Mesodermal cell (in vitro differentiated cells): ENCODE measurements at regions not wholly inside any gene's neighbourhood (a gene's known extent, or its start where the extent isn't known, plus 50 kb on each side); places are given as distances from the start of the nearest gene placed in this dataset.

Experiments used
- H3K27ac ChIP-seq: 2 replicates; pipeline ENCODE4 v1.7.0; 2013; ENCODE audit warnings: mild to moderate bottlenecking, low read depth, low read length, moderate library complexity; ENCODE audit not compliant: severe bottlenecking
- H3K36me3 ChIP-seq: 2 replicates; pipeline ENCODE4 v1.7.1; 2013; ENCODE audit warnings: mild to moderate bottlenecking, low read length, moderate library complexity; ENCODE audit not compliant: control insufficient read depth, insufficient read depth
- H3K4me1 ChIP-seq: one replicate; pipeline ENCODE4 v1.7.1; 2013; ENCODE audit warnings: mild to moderate bottlenecking, low read length; ENCODE audit not compliant: insufficient read depth, control insufficient read depth, poor library complexity, severe bottlenecking
- H3K4me3 ChIP-seq: 2 replicates; pipeline ENCODE4 v1.7.0; 2013; ENCODE audit warnings: low read length, control low read depth, mild to moderate bottlenecking; ENCODE audit not compliant: insufficient read depth, poor library complexity, severe bottlenecking; ENCODE audit errors: extremely low read depth
- H3K9me3 ChIP-seq: 2 replicates; pipeline ENCODE4 v1.7.1; 2013; ENCODE audit warnings: mild to moderate bottlenecking, low read length, moderate library complexity; ENCODE audit not compliant: control insufficient read depth
- WGBS, 2 experiments: methylation state at CpG; one replicate each; pipeline ENCODE4 v1.1.5; 2013; ENCODE audit warnings: missing lambda C conversion rate in 2 of 2; ENCODE audit not compliant: insufficient coverage in 2 of 2; 5-methylcytosine and 5-hydroxymethylcytosine counted together

DNA sequence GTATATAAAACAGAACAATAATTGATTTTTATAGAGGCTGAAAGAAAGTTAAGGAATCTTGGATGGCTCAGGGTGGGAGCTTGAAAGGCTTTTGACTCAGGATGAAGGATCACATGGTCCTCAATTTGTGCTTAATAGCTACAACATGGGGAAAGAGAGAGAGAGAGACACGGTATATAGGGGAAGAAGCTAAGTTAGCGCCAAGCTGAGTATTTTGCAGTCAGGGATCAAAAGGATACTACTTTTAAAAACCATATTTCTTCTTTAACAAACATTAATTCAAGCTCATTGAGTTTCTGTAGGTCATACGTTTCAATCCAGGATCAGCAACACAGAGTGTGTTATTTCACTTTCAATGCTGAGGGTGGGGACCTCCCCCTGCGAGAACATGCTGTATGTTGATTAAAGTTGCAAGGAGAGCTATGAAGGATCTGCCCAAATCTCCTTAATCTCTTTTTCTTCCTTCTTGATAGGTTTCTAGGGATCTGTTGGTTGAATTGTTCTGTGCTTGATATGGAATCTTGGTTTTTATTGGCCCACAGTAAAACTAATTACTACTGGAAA, 133.1 kb upstream of the NUDT4 start:
- H3K4me3 ChIP-seq = no peak overlapping the region
- H3K27ac ChIP-seq = no peak overlapping the region

DNA sequence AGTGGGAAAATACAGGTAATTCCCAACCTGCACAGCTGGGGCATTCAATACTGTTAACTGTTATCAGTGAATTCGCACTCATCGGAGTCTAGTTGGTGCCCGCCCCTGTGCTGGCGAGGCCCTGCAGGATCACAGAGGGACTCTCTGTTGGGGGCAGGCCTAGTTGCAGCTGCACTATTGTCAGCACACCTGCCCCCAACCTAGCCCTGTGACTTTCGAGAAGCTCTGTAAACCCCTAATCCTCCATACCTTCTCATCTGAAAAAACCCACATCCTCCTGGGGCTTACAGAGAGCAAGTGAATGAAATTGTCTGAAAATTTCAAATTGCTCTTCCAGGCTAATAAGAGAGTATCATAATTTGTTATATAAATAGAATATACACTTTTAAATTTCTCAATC, 132.2 kb upstream of the NUDT4 start:
- Histone ChIP-seq H3K4me3 (no peak overlapping the region), H3K4me1 (no peaks in the 10 kb centered on the region), H3K9me3 (no peaks in the 10 kb centered on the region), H3K36me3 (no peaks in the 10 kb centered on the region), H3K27ac (no peak overlapping the region)
- 84 to 93% methylated on average over 3 of the region's 5 CpGs for WGBS, 2 experiments

More for the DNA sequence above, 133.1 kb upstream of the NUDT4 start:
- Histone ChIP-seq H3K36me3 (no peaks in the 10 kb centered on the region), H3K9me3 (no peaks in the 10 kb centered on the region), H3K4me1 (no peaks in the 10 kb centered on the region)
- 100% methylated on average over 2 of the region's 4 CpGs; no CpG with 5 or more reads in 1 of the 2 experiments for WGBS, 2 experiments

DNA sequence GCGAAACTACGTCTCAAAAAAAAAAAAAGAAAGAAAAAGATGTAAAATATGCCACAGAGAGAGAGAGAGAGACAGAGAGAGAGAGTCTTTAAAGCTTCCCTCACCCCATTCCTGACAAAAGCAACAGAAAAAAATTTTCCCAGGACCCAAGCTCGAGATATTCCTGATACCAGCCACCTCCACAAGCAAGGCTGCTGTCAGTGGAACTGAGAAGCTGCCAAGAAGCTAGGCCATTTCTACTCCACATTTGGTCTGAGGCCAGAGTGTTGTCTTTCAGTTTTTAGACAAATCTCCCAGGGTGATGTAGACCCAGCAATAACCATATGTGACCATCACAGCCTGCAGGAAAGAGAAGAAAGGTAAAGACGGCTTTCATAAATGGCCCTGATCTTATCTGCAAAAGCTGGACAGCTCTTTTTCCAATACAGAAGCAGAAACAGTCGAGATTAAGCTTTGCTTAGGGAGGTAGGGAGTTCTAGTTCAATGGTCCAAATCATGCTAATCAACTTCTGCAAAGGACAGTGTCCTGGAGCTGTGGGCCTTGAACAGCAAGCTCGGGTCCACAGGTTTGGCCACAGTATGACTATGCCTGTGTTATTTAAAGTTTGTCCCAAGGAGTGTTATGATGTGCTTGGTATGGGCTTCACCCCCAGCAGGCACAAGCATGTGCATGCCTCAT, 130.3 kb upstream of the NUDT4 start:
- no peak overlapping the region for H3K4me3 ChIP-seq
- H3K4me1 ChIP-seq = no peaks in the 10 kb centered on the region
- H3K9me3 ChIP-seq = no peaks in the 10 kb centered on the region
- no peaks in the 10 kb centered on the region for H3K36me3 ChIP-seq
- WGBS, 2 experiments = 91 to 100% methylated on average over 2 to 4 of the region's 6 CpGs
- no peak overlapping the region for H3K27ac ChIP-seq

DNA sequence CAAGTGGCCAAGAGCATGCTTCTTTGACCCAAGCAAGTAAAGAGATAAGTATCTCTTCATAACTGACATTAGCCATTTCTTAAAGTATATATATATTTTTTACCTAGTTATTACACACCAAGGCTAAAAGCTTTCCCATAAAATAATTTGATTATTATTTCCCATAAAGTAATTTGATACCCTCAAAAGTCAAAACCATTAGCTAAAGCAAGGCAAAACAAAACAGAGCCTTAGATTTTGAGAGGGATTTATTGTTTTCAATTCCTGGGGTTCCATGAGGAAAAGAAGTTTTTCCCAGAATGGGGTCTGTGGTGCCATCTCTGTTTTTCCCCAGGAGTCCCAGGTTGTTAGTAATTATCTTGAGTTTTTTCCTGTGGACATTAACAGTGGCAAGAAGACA, 125.5 kb upstream of the NUDT4 start:
- Histone ChIP-seq H3K4me3 (no peak overlapping the region), H3K4me1 (peaks cover 5% of the 10 kb centered on the region), H3K9me3 (peaks cover 15% of the 10 kb centered on the region), H3K36me3 (no peaks in the 10 kb centered on the region), H3K27ac (no peak overlapping the region)

DNA sequence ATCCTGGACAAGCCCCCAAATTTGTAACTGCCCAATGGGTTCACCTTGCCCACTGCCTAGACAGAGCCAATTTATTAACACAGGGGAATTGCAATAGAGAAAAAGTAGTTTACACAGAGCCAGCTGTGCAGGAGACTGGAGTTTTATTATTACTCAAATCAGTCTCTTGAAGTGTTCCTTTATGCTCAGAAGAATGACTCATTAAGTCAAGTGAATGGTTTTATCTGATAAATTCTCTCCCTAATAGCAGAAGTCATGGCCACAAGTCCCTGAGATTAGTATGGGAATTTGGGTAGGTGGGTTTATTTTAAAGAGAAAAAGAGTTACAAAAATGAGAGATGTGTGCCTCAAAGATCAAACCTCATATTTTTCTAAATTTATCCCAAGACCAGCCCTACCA, 122.8 kb upstream of the NUDT4 start:
- no peak overlapping the region for H3K27ac ChIP-seq
- H3K4me3 ChIP-seq = no peak overlapping the region

DNA sequence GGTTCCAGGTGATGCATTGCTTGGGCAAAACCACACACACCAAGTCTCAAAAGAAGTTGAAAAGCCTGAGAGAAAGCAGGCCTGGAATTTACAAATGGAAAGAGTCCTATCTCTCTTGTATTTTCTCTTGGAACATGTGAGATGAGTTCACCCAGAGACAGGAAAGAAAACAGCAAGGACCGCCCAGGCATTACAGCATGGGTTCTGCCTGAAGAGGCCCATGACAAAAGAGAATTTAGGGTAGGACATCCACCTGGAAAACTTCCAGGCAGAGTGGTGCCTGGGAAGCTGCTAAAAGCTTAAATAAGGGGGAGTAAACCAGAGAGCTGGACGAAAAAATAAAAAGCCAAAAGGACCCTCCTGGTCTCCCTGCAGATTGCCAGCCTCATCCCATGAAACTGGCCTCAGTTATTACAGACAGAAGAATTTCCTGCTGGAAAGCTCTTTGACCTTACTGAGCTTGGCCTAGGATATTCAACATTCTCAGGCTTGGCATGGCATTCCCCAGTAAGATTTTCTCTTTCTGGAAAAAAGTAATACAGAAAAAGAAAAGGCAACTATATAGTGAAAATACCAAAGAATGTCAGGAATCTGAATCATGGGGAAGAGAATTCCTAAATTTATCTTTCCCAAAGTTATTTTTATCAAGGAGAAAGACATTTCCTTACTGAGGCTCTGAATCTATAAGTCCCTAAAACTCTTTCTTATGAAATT, 121.3 kb upstream of the NUDT4 start:
- WGBS, 2 experiments = 81 to 100% methylated on average over 1 to 2 of the region's 2 CpGs
- H3K4me3 ChIP-seq = no peak overlapping the region

More for the DNA sequence above, 122.8 kb upstream of the NUDT4 start:
- Histone ChIP-seq H3K36me3 (no peaks in the 10 kb centered on the region), H3K9me3 (peaks cover 15% of the 10 kb centered on the region), H3K4me1 (peaks cover 5% of the 10 kb centered on the region)

DNA sequence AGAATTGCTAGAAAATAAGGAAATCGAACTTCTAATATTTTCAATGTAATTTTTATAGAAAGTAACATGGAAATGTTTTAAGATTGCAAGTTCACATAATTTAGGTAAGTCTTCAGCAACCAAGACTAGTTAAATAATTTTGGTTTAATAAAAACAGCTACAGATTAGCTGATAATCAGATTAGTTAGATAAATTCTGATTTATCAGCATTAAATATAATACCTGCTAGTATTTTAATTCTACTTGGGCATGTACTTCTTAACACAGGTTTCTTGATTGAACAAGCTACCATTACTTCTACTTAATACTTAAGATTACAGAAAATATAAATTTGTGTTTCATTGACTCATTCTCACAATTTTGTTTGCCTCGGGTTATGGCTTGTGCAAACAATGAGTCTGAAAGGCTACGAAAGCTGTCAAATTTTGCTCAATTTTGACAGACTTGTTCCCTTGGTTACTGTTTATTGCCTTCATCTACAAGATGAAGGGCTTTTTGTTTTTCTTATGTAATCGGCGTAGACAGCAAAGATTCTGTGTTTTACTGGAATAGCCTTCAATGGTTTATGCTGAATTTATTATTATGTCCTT, 116.1 kb upstream of the NUDT4 start:
- H3K4me3 ChIP-seq = no peak overlapping the region
- H3K36me3 ChIP-seq = no peaks in the 10 kb centered on the region
- H3K4me1 ChIP-seq = no peaks in the 10 kb centered on the region
- 100% methylated on average over 1 to 2 of the region's 5 CpGs for WGBS, 2 experiments
- H3K9me3 ChIP-seq = no peaks in the 10 kb centered on the region
- H3K27ac ChIP-seq = no peak overlapping the region

More for the DNA sequence above, 121.3 kb upstream of the NUDT4 start:
- no peak overlapping the region for H3K27ac ChIP-seq
- peaks cover 5% of the 10 kb centered on the region for H3K4me1 ChIP-seq
- H3K9me3 ChIP-seq = peaks cover 15% of the 10 kb centered on the region
- H3K36me3 ChIP-seq = no peaks in the 10 kb centered on the region

DNA sequence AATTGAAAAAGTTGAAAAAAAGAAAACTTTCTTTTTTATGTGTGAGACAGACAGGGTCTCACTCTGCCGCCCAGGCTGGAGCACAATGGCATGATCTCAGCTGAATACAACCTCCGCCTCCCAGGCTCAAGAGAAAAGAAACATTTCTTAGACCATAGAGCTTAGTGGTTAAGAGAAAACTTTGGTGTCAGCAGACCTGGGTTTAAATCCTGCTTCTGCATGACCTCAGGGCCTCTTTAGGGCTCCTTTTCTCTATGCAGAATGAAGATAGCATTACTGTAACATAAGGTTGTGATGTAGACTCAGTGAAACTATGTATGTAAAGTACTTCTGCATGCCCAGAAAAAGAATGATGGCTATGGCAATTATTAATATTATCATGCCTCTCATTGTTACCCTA, 104.7 kb upstream of the NUDT4 start:
- Histone ChIP-seq H3K4me3 (no peak overlapping the region), H3K36me3 (no peaks in the 10 kb centered on the region), H3K27ac (no peak overlapping the region), H3K4me1 (peaks cover 4% of the 10 kb centered on the region), H3K9me3 (no peaks in the 10 kb centered on the region)
- WGBS, 2 experiments = 85% methylated on average over 2 of the region's 2 CpGs; no CpG with 5 or more reads in 1 of the 2 experiments

DNA sequence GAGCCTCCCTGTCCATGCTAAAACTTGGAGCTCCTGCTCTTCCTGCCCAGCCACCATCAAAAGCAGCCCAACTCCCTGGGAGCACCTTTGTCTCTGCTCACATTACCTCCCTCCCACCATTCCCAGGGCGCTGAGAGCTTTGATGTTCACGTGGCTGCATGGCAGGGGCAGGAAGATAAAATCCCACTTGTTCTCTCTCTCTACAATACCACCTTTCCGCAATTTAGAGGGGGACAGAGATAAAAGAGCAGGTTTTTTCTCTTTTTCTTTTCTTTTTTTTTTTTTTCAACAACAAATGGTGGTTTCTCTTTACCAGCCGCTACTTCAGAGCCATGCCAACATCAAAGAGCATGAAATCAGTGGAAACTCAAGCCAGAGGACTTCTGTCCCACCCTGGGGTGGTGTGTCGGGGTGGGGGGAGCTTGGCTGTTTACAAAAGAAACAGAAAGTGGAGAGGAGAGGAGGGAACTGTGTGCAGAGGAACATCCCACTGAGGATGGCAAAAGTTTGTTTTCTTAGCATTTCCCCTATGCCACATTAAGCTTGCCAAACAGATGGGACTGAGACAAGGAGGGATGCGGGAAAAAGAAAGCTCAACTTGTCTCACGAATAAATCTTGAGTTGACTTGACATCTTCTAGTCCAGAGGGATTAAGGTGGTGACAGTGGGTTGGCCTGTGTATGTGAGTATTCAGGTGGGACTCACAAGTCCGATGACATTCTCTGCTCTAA, 103.7 kb upstream of the NUDT4 start:
- Histone ChIP-seq H3K4me3 (no peak overlapping the region), H3K4me1 (peaks cover 4% of the 10 kb centered on the region), H3K9me3 (no peaks in the 10 kb centered on the region), H3K27ac (no peak overlapping the region), H3K36me3 (no peaks in the 10 kb centered on the region)
- 75 to 92% methylated on average over 2 to 3 of the region's 8 CpGs for WGBS, 2 experiments

DNA sequence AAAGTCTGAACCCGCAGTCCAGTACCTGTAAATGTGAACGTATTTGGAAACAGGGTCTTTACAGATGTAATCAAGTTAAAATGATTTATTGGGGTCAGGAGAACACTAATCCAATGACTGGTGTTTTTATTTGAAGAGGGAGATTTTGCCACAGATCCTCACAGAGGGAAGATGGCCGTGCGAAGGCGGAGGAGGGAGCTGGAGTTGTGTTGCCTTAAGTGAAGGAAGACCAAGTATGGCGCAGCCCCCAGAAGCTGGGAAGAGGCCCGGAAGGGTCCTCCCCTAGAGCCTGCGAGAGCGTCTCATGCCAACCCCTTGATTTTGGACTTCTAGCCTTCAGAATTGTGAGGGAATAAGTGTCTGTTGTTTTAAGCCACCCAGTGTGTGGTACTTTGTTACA, 102.8 kb upstream of the NUDT4 start:
- WGBS, 2 experiments = 96% methylated on average over 9 of the region's 9 CpGs
- no peak overlapping the region for H3K27ac ChIP-seq
- H3K4me1 ChIP-seq = peaks cover 5% of the 10 kb centered on the region
- H3K36me3 ChIP-seq = no peaks in the 10 kb centered on the region
- no peaks in the 10 kb centered on the region for H3K9me3 ChIP-seq
- H3K4me3 ChIP-seq = no peak overlapping the region
